Posterior vena cava (tissue), 2 donors: ENCODE measurements at regions not wholly inside any gene's neighbourhood (a gene's known extent, or its start where the extent isn't known, plus 50 kb on each side); places are given as distances from the start of the nearest gene placed in this dataset.

Source experiments
- DNase-seq: peaks from one replicate; pipeline ENCODE4 v3.0.0-alpha.2; 2020; ENCODE audit warnings: low spot score
- intact Hi-C, 2 donors: fragments of 100-400 bp; cut with DNase I; formaldehyde crosslinking; loops; one replicate each; pipeline versions ENCODE4 v1.14.1 to v1.14.2; 2022 to 2023
- donor health status: DM: yes; HTN: yes; CAD: no.
- donor health status: DM: yes; HTN: yes; CAD: no.

- intact Hi-C loops = no loop called here
- DNase-seq = no peak
Measured at GRCh38 chr5:125581311-125581710, 834.9 kb upstream of the ZNF608 start.

- intact Hi-C loops = loop anchor here in 1 of 2 donors (2.0 kb wide), 1 partner anchor 68 kb away; no protein-coding TSS in a partner anchor
- no peak for DNase-seq
Measured at GRCh38 chr5:125582352-125582751, 835.9 kb upstream of the ZNF608 start.

GRCh38 chr5:125583321-125584139, 837.1 kb upstream of the ZNF608 start:
- DNase-seq = no peak
- intact Hi-C loops = loop anchor here in 1 of 2 donors (2.0 kb wide), 1 partner anchor 69 kb away; no protein-coding TSS in a partner anchor

GRCh38 chr5:125584140-125584520, 837.7 kb upstream of the ZNF608 start:
- DNase-seq = no peak
- intact Hi-C loops = no loop called here

GRCh38 chr5:125587631-125588030, 835.6 kb upstream of the GRAMD2B start:
- intact Hi-C loops = no loop called here
- no peak for DNase-seq

- intact Hi-C loops = no loop called here
- no peak for DNase-seq
Measured at GRCh38 chr5:125592856-125593255, 830.4 kb upstream of the GRAMD2B start.

GRCh38 chr5:125595095-125595494, 828.1 kb upstream of the GRAMD2B start:
- no peak for DNase-seq
- intact Hi-C loops = no loop called here

- intact Hi-C loops = no loop called here
- no peak for DNase-seq
Measured at GRCh38 chr5:125595845-125596244, 827.4 kb upstream of the GRAMD2B start.

GRCh38 chr5:125597338-125597737, 825.9 kb upstream of the GRAMD2B start:
- intact Hi-C loops = no loop called here
- DNase-seq = no peak

GRCh38 chr5:125600559-125600958, 822.6 kb upstream of the GRAMD2B start:
- DNase-seq = no peak
- intact Hi-C loops = no loop called here

- intact Hi-C loops = no loop called here
- no peak for DNase-seq
Measured at GRCh38 chr5:125602184-125602583, 821.0 kb upstream of the GRAMD2B start.

- intact Hi-C loops = no loop called here
- no peak for DNase-seq
Measured at GRCh38 chr5:125603321-125603720, 819.9 kb upstream of the GRAMD2B start.

GRCh38 chr5:125604104-125604503, 819.1 kb upstream of the GRAMD2B start:
- DNase-seq = no peak

GRCh38 chr5:125607018-125607417, 816.2 kb upstream of the GRAMD2B start:
- intact Hi-C loops = no loop called here

More at GRCh38 chr5:125604104-125604503, 819.1 kb upstream of the GRAMD2B start:
- intact Hi-C loops = no loop called here

GRCh38 chr5:125609011-125609410, 814.2 kb upstream of the GRAMD2B start:
- intact Hi-C loops = no loop called here
- no peak for DNase-seq

More at GRCh38 chr5:125607018-125607417, 816.2 kb upstream of the GRAMD2B start:
- no peak for DNase-seq

GRCh38 chr5:125610892-125611291, 812.3 kb upstream of the GRAMD2B start:
- intact Hi-C loops = no loop called here
- DNase-seq = no peak

- intact Hi-C loops = no loop called here
- no peak for DNase-seq
Measured at GRCh38 chr5:125611541-125611940, 811.7 kb upstream of the GRAMD2B start.

GRCh38 chr5:125612181-125612721, 811.0 kb upstream of the GRAMD2B start:
- DNase-seq = no peak
- intact Hi-C loops = no loop called here

- DNase-seq = no peak
- intact Hi-C loops = no loop called here
Measured at GRCh38 chr5:125612776-125613175, 810.4 kb upstream of the GRAMD2B start.

- intact Hi-C loops = no loop called here
- DNase-seq = no peak
Measured at GRCh38 chr5:125630237-125630636, 793.0 kb upstream of the GRAMD2B start.

GRCh38 chr5:125633523-125633922, 789.7 kb upstream of the GRAMD2B start:
- DNase-seq = no peak
- intact Hi-C loops = no loop called here
